OCI-LY7 (cell line): ENCODE measurements at regions not wholly inside any gene's neighbourhood (a gene's known extent, or its start where the extent isn't known, plus 50 kb on each side); places are given as distances from the start of the nearest gene placed in this dataset.

Experiments used
- CTCF ChIP-seq: fragments of 200-600 bp; sonication (generic); conservative IDR thresholded peaks from 2 replicates; pipeline ENCODE4 v1.5.1; 2014; ENCODE audit warnings: mild to moderate bottlenecking, antibody characterized with exemption, low read length, moderate library complexity, mixed read lengths
- EZH2phosphoT487 ChIP-seq: fragments of 200-600 bp; sonication (generic); IDR thresholded peaks from 2 replicates; pipeline ENCODE4 v1.6.1; 2018; ENCODE audit warnings: low read depth, borderline replicate concordance, mild to moderate bottlenecking, mixed run types, antibody characterized with exemption, low read length, moderate library complexity, mixed read lengths

- TF ChIP-seq CTCF (no peak), EZH2phosphoT487 (no peak)
Measured at GRCh38 chr10:87608756-87609155, 50.9 kb upstream of the PAPSS2 start.
